ENCODE measurements at regions not wholly inside any gene's neighbourhood (a gene's known extent, or its start where the extent isn't known, plus 50 kb on each side); places are given as distances from the start of the nearest gene placed in this dataset.
A peak's percentile ranks its signal among the peaks of the same experiment; 100 is the strongest.

GRCh38 chr4:85081196-85081595 lies 114.7 kb upstream of the WDFY3 start:
- Histone ChIP-seq H3K4me1 (ENCODE audit: control insufficient read depth in 5 of 5, insufficient read depth in 5 of 5, low read length in 5 of 5) (no peaks in the 10 kb centered on the region), H3K4me3 (no peak overlapping the region), H3K36me3 (ENCODE audit: control insufficient read depth in 4 of 4, insufficient read depth in 4 of 4, low read length in 4 of 4) (no peaks in the 10 kb centered on the region), H3K27ac (ENCODE audit: low read depth in 1 of 2, low read length in 1 of 2) (no peak overlapping the region), H3K9ac (ENCODE audit: insufficient read depth in 1 of 2, low read length in 2 of 2) (no peak overlapping the region), H3K27me3 (ENCODE audit: control insufficient read depth in 3 of 3, insufficient read depth in 3 of 3, low read length in 2 of 3) (no peaks in the 10 kb centered on the region), H3K9me3 (ENCODE audit: control insufficient read depth in 4 of 4, insufficient read depth in 3 of 4, low read length in 3 of 4) (peaks cover 0 to 2% (median 0%) of the 10 kb centered on the region in 4 donors)
- no peak for DNase-seq
- TF ChIP-seq CTCF (IDR thresholded peaks at IDR 0.05; ENCODE audit: control extremely low read depth, extremely low read depth) = no peak
- 19 to 35% methylated on average over 1 of the region's 1 CpG for WGBS, 2 donors
- ATAC-seq (ENCODE audit: insufficient read depth, low FRiP score) = no peak

- no peak overlapping the region for H3K27ac ChIP-seq (ENCODE audit: low read depth in 1 of 2, low read length in 1 of 2)
These were observed 118.0 kb upstream of the WDFY3 start for GRCh38 chr4:85084371-85085094.

GRCh38 chr4:85086721-85087120 lies 120.2 kb upstream of the WDFY3 start:
- H3K4me1 ChIP-seq (ENCODE audit: control insufficient read depth in 5 of 5, insufficient read depth in 5 of 5, low read length in 5 of 5) = no peaks in the 10 kb centered on the region
- no peak for DNase-seq
- TF ChIP-seq CTCF (IDR thresholded peaks at IDR 0.05; ENCODE audit: control extremely low read depth, extremely low read depth) = no peak
- no peaks in the 10 kb centered on the region for H3K27me3 ChIP-seq (ENCODE audit: control insufficient read depth in 3 of 3, insufficient read depth in 3 of 3, low read length in 2 of 3)
- no peak for ATAC-seq (ENCODE audit: insufficient read depth, low FRiP score)
- WGBS, 2 donors = 72 to 79% methylated on average over 2 of the region's 2 CpGs
- H3K9me3 ChIP-seq (ENCODE audit: control insufficient read depth in 4 of 4, insufficient read depth in 3 of 4, low read length in 3 of 4) = peaks cover 0 to 6% (median 0%) of the 10 kb centered on the region in 4 donors
- H3K36me3 ChIP-seq (ENCODE audit: control insufficient read depth in 4 of 4, insufficient read depth in 4 of 4, low read length in 4 of 4) = no peaks in the 10 kb centered on the region
- no peak overlapping the region for H3K4me3 ChIP-seq
- H3K9ac ChIP-seq (ENCODE audit: insufficient read depth in 1 of 2, low read length in 2 of 2) = no peak overlapping the region
- no peak overlapping the region for H3K27ac ChIP-seq (ENCODE audit: low read depth in 1 of 2, low read length in 1 of 2)

More at GRCh38 chr4:85084371-85085094, 118.0 kb upstream of the WDFY3 start:
- Histone ChIP-seq H3K36me3 (ENCODE audit: control insufficient read depth in 4 of 4, insufficient read depth in 4 of 4, low read length in 4 of 4) (no peaks in the 10 kb centered on the region), H3K27me3 (ENCODE audit: control insufficient read depth in 3 of 3, insufficient read depth in 3 of 3, low read length in 2 of 3) (no peaks in the 10 kb centered on the region), H3K4me3 (no peak overlapping the region), H3K9me3 (ENCODE audit: control insufficient read depth in 4 of 4, insufficient read depth in 3 of 4, low read length in 3 of 4) (peaks cover 0 to 6% (median 0%) of the 10 kb centered on the region in 4 donors), H3K4me1 (ENCODE audit: control insufficient read depth in 5 of 5, insufficient read depth in 5 of 5, low read length in 5 of 5) (no peaks in the 10 kb centered on the region), H3K9ac (ENCODE audit: insufficient read depth in 1 of 2, low read length in 2 of 2) (peak overlapping the region in 1 of 2 donors; percentile 1)
- WGBS, 2 donors = 17 to 31% methylated on average over 3 of the region's 3 CpGs
- TF ChIP-seq CTCF (IDR thresholded peaks at IDR 0.05; ENCODE audit: control extremely low read depth, extremely low read depth) = peak; percentile 18
- no peak for ATAC-seq (ENCODE audit: insufficient read depth, low FRiP score)
- peak; percentile 21 to 88 (median 65) for DNase-seq
